ENCODE measurements at regions not wholly inside any gene's neighbourhood (a gene's known extent, or its start where the extent isn't known, plus 50 kb on each side); places are given as distances from the start of the nearest gene placed in this dataset.

DNA sequence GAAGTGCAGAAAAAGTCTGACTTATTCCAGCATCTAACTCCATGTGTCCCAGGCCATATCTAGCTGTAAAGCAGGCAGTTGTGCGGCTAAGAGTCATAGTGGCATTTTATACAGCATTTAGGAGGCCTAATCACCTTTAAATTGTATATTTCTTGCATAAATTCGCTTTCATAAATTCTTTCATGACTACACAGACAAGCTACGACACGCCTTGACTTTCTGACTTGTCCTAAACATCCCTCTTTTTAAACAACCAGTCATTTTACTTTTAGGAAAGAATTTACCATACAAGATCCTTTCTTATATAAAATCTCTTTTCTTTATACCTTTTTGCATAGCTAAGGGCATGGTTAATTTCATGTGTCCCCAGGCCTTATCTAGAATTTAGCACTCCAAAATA lies 81.7 kb upstream of the THBS2 start:
- TF ChIP-seq, protein P1, sequence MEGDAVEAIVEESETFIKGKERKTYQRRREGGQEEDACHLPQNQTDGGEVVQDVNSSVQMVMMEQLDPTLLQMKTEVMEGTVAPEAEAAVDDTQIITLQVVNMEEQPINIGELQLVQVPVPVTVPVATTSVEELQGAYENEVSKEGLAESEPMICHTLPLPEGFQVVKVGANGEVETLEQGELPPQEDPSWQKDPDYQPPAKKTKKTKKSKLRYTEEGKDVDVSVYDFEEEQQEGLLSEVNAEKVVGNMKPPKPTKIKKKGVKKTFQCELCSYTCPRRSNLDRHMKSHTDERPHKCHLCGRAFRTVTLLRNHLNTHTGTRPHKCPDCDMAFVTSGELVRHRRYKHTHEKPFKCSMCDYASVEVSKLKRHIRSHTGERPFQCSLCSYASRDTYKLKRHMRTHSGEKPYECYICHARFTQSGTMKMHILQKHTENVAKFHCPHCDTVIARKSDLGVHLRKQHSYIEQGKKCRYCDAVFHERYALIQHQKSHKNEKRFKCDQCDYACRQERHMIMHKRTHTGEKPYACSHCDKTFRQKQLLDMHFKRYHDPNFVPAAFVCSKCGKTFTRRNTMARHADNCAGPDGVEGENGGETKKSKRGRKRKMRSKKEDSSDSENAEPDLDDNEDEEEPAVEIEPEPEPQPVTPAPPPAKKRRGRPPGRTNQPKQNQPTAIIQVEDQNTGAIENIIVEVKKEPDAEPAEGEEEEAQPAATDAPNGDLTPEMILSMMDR (IDR thresholded peaks at IDR 0.05), result no peak
- no peak for TF ChIP-seq POLR2A (IDR thresholded peaks at IDR 0.05)

Data from Peyer's patch (tissue), 4 donors.